HG03575 (cell line): ENCODE measurements at regions not wholly inside any gene's neighbourhood (a gene's known extent, or its start where the extent isn't known, plus 50 kb on each side); places are given as distances from the start of the nearest gene placed in this dataset.

ENCODE experiments used
- ATAC-seq: cut with Tn5 transposase; IDR thresholded peaks from one replicate; pipeline ENCODE4 v1.9.1; 2021; ENCODE audit not compliant: unreplicated experiment, insufficient number of reproducible peaks, low FRiP score; ENCODE audit errors: extremely low read depth

DNA sequence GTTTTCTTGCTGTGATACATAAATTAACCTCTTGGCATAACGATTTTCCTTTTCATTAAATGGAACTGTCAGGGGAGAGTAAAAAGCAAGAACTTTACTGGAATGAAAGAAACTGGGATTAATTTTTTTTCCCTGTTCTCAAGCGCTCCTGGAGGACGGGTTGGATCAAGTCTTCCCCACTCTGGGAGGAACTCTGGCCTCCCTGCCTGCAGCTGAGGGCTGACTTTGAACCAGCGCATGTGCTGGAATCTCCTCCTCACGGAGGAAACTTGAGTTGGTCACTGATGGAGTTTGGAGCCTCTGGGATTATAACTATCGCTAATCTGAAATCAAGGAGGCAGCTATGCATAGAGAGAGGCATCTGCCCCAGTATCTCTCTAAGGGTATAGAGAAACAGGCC lies 406.4 kb upstream of the TMEM132C start:
- ATAC-seq: no peak

DNA sequence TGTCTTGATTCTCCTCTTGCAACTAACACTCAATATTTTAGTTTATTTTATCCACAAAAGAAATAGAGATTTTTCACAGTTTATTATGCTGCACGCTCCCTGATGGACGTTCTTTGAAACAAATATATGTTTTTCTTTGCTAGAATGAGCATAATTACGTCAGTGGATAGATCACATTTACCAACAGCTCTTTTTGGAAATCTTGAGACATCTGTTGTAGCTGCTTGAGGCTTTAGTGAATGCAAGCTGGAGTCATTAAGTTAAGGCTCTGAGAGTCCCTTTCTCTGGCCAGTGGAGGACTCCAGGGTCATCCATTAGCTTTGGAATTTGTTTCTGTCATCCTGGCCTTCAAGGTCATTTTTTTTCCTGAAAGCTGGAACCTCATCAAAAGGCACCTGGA lies 405.6 kb upstream of the TMEM132C start:
- no peak for ATAC-seq

DNA sequence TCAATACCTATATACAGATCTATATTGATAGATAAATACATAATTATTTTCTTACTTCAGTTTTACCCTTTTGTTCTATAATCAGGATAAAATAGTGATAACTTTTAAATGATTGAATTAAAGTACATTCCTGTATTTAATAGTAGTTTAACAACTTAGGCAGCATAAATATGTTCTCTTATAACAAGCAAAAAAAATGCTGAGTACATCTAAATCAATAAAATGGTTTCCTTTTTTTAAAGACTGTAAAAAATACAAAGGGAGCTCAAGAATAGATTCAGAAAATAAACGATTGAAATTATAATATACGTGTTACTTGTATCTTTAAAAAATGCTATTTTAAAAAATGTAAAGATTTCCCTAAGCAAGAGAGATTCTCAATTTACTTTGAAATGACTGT lies 393.7 kb upstream of the TMEM132C start:
- ATAC-seq: no peak

DNA sequence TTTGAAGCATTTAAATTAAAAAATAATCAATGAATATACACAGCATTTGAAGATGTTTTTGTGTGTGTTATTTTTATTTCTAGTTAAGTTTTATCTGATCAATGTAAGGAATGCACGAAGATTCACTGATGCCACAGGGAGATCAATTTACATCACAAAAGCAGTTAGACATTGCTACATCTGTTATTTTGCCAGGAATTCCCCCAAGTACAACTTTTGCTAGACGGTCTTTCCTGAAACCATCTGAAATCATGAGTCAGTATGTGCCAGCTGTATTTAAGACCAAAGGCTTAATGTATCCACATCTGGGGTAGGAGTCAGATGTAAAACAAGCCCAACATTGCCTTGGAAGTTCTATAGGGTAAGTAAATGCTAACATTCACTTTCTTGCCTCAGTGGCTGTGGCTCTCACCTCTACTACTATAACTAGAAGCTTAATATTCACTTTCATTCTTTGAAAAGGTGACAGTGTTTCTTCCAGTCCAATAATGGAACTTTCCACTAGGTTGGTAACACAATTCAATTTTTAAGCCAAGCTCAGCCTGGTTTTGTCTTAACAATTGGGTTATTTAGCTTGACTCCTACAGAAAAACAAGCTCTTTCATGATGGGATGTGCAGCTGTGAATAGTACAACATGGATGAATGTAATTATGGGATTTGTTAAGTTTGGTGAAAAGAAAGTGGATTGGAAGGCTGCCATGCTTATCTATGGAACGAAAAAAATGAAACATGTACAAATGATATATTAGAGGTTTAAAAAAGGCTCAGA lies 385.4 kb upstream of the TMEM132C start:
- no peak for ATAC-seq

DNA sequence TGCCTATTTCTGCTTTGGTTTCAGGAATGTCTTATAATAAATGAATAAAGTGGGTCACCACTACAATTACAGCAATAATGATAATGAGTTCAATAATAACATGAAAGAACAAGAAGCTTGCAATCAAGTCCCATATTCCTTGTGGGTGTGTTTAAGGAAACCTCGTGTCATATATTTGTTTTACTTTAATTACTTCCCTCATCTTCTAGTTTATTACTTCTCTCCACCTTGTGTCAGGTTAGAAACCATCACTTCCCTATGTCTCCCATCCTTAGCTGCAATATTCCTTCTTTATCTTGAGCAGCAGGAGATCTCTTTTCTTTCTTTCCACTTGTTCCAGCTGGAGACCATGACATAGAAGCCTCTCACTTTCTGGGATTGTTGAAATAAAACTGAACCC lies 384.0 kb upstream of the TMEM132C start:
- ATAC-seq: no peak

DNA sequence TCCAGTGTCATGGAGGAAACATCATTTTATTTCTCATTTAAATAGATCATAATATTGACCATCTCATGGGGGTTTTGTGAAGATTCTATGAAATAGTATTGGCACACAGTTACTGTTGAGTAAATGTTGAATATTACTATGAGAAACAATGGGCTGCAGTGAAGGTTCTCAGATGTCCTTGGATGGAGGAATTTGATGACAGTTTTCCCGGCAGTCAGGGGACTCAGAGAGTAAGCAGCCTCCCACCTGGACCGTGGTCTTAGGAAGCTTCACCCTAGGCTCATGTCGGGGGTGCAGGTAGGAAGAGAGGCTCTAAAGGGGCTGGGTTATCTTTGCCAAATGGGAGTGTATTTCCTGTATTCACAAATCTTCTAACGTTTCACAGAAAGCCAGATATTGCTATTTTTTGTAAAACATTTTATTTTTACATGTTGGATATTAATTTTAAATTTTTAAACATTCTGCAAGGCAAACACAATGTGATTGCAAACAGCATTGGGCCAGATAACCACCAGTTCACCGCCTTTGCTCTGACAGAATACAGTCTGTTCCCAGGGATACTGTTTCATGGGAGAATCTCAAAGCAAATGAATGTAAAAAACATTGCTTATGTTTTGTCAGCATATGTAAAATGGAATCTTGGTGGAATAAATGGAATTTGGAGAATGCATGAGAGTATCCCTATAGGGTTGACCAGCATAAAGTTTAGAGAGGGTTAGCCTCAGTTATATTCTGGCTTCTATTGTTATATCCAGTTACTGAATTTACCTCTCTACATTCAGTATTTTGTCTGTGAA lies 380.8 kb upstream of the TMEM132C start:
- ATAC-seq: no peak

DNA sequence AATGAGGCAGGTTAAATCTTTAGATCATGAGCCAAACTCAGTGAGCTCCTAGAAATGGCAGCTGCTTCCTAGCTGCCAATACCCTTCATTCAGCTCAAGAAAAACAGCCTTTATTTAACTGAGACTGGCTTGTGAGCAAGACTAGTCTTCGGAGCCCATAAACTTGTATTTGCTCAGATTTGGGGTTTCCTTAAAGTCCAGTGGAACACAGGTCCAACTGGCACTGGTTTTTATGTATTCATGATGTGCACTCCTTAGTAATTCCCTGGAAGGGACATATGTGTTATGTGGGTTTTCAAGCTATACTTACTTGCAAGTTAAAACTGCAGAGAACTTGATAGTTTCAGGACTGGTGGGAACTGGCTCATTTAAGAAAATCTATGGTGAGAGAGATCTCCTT lies 380.1 kb upstream of the TMEM132C start:
- no peak for ATAC-seq

DNA sequence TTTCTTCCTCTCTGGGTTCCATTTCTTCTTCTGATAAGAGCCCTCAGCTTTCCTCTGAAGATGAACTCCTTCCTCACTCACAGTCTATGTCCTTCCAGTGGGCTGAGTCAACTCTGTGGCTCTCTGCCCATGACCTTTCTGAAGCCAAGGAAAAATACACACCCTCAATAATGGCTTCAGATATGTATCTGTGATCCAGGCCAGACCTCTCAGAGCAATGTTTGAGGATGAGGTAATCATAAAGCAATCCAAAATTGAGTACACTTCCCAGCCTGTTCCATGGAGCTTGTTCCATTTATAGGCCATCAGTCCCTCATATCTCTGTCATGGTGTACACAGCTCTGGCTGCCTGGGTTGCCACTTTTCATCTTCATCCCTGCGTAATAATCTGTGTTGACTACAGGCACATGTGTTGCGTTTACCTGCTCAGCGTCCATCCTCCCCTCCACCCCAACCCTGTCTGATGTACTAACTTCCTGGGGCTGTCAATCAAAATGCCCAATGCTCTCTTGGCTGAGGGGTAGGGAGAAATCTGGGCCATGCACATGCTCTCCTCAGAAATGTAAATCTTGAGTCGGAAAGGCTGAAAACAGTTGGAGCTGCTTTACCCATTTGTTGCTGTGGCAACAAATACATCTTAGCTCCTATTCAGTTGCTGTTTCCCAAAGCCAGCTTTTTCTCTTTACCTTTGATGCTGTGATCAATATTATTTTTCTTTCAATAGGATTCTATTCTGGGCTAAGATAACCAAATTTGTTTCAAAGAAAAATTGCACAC lies 377.8 kb upstream of the TMEM132C start:
- ATAC-seq: no peak

DNA sequence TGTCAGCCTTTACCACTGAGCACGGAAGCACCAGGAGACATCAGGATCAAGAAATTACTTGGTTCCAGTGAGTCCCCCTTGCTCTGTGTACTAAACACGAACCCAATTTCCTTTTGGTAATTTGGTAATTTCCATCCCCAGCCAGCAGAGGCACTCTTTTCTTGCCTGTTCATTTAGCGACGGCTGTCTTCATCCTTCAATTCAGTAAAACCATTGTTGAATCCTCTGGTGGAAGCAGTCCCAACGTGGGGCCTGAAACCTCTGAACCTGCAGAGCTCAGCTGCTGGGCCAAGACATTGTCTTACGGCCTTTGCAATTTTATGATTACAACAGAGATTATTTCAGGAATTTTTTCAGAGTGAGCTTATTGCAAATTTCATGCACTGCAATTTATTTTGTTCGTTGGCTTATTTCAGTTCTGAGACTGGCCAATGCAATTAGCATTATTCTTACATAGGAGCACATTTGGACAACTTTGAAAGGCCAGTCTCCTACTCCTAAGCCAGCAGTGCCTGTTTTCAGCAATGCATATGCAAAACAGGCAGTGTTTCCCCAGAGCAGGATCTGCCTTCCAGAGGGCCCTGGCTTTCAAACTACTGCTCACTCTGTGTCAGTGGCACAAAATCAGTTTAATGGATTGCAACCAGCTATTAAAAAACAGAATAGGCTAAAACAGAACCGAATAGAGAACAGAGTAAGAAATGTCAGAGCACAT lies 372.9 kb upstream of the TMEM132C start:
- no peak for ATAC-seq

DNA sequence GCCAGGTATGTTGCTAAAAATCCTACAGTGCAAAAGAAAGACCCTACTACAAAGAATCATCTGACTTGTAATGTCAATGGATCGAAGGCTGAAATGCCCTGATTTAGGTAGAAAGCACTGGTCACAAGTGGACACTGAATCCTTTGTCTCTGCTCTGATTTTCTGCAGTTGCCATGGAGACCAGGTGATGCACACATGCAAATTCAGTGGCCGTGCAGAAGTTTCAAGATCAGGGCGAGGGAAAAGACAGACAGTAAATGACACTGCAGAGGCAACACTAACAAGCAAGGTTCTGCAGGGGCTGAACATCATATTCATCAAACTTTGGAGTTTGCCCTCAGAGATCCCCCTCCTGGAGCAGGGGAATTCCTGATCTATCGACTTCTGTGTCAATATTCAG lies 370.3 kb upstream of the TMEM132C start:
- ATAC-seq: no peak

DNA sequence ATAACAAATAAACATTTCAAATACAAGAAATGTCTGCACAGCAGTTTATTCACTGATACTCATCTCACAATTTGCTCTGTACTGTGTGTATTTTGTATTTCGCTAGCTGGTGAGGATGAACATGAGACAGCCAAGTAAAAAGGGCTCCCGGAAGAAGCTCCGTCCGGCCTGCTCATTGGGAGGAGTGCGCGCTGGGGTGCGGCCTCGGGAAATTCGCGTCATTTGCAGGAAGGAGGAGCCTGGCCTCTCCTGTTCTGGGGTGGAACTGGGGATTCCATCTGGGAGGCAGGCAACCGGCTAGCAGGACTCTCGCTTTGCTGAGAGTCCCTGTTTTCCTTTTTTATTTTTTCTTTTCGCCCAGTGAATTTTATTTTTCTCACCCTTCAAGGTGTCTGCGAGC lies 368.4 kb upstream of the TMEM132C start:
- no peak for ATAC-seq

DNA sequence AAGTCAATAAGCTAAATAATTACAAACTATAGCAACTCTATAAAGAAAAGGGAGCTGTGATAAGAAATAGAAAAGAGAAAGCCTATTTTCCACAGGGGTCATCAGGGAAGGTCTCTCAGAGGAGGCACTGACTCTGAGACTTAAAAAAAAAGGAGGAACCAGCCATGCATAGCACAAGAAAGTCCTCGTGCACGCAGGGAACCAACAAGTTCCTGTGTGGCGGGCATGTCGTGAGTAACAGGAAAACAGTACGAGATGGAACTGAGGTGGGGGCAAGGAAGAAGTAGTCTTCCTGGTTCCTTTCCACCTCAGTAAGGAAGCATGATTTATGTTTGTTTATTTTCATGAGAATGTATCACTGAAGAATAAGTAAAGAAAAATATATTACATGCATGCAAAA lies 367.0 kb upstream of the TMEM132C start:
- ATAC-seq: no peak

DNA sequence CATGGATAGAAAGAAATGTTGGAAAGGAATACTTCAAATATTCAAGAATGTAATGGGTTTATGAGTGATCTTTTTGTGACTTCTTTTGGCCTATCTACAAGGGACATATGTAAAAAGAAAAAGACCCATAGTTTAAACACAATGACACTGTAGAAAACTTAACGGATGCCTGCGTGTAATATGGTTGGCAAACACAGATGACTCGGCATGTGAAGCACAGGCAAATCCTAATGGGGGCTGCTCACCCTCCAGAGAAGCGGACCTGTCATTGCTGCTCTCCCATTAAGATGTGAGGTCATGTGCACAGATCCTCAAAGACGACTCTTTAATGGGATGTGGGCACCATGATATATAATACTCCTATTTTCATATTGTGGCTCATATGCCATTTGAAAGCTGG lies 366.6 kb upstream of the TMEM132C start:
- ATAC-seq: no peak

DNA sequence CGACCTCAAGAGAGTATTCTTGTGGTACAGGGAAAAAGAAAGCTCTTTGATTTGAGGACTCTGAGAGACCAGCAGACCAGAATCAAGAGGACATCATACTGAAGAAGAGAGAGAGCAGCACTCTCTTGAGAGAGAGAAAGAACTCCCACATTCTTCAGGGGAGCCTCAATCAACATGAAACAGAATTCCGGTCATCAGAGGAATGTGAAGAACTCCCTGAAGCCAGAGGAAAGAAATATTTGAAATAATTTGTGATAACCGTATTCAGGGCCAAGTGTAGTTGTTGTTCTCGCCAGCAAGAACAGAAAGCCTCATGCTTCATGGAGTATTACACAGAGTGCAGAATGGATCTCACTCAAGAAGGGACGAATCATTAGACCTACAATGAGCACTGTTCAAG lies 363.8 kb upstream of the TMEM132C start:
- ATAC-seq: no peak

DNA sequence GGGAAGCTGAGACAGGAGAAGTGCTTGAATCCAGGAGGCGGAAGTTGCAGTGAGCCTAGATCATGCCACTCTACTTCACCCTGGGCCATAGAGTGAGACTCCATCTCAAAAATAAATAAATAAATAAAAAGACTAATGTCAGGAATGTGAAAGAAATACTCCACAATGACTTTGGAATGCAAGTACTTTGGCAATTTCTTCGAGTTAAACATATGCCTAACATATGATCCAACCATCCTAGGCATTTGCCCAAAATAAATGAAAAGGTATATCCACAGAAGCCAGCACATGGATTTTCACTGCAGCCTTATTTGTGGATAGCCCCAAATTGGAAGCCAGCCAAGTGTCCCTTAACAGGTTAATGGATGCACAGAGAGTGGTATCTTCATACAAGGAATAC lies 357.9 kb upstream of the TMEM132C start:
- ATAC-seq: no peak

DNA sequence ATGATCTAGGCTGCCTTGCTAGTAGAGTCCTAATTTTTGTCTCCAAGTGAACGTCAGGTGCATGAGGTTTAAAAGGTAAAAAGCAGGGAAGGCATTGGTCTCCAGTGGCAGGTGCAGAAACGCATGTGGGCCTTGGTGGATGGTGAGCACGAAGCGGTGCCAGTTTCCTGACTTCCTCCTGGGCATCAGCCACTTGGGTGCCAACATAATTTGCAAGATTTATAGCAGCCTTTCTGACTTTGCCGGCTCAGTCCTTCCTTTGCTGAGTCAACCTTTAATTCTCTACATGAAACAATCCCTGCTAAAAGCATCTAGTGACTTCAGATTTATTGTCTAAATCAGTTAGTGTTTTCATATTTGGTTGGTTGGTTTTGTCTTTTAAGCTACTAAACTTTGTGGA lies 355.7 kb upstream of the TMEM132C start:
- no peak for ATAC-seq

DNA sequence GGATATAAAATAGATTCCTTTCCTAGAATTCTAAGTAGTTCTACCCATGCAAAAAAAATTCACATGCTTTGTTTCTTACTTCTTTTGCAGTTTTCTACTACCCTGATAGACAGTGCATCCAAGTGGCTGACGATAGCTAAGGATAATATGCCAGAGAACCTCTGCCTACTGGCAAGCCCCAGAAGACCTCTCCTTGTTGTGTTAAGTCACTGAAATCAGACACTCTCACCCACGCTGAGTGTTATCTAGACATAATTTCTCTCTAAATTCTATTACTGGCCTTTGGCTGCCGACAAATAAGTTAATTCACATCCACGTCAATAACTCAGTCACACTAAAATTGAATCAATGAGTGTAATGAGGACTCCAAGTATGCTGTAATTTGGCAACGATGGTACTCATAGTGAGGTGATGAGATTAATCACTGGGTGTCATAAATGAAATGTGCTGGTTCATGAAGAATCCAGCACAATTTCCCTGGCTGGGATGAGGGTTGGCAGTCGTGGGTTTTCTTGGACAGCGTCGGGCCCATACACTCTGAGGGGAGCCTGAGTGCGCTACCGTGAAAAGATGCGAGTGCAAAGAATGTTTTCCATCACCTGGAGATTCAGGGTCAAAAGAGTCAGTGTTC lies 354.8 kb upstream of the TMEM132C start:
- ATAC-seq: no peak

DNA sequence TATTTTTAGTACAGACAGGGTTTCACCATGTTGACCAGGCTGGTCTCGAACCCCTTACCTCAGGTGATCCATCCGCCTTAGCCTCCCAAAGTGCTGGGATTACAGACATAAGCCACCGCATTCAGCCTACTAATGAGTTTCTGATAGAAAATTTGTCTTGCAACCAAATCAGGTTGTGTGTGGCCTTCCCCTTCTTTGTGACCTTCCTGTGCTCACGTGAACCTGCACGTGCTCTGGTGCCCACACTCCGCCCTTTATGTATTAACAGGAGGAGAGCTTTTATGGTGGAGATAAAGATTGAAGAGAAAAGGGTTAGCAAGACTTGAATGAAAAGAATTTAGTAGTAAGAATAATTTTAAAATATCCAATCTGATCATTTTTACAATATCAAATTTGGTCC lies 343.5 kb upstream of the TMEM132C start:
- ATAC-seq: no peak

DNA sequence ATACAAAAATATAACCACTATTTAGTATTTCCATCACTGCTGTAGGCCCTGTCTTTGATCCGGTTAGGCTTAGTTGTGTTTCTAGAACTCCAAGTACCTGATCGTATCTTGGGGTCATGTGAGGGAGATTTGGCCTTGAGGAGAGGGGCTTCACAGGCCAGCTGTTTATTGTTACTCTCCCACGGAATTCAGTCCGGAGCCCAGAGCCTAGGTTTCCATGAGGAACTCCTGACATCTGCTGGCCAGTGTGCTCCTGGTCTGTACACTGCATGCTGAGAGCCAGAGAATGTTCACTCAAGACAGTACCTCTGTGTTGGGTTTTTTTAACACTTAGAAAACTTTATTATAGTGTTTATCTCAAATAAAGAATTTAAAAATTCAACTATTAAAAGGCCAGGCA lies 341.0 kb upstream of the TMEM132C start:
- ATAC-seq: no peak
